ENCODE measurements at regions not wholly inside any gene's neighbourhood (a gene's known extent, or its start where the extent isn't known, plus 50 kb on each side); places are given as distances from the start of the nearest gene placed in this dataset.

- TF ChIP-seq CTCF (conservative IDR thresholded peaks at IDR 0.05; ENCODE audit: low read length) = no peak
- TF ChIP-seq EZH2phosphoT487 (IDR thresholded peaks at IDR 0.05; ENCODE audit: borderline replicate concordance, low read depth, low read length) = no peak
Observed at GRCh38 chr1:213657879-213658278, 329.9 kb upstream of the PROX1 start.
